ENCODE measurements at regions not wholly inside any gene's neighbourhood (a gene's known extent, or its start where the extent isn't known, plus 50 kb on each side); places are given as distances from the start of the nearest gene placed in this dataset.

- Histone ChIP-seq H3K9me3 (no peaks in the 10 kb centered on the region), H3K4me3 (no peak overlapping the region), H3K27me3 (no peaks in the 10 kb centered on the region), H3K4me1 (no peaks in the 10 kb centered on the region), H3K27ac (no peak overlapping the region), H3K36me3 (no peaks in the 10 kb centered on the region)
- no peak for DNase-seq
- intact Hi-C loops (cut with DNase I; ENCODE audit: low total_unique reads) (no loop called here), in situ Hi-C loops (cut with MboI; ENCODE audit: low sequenced_read_pairs in 4 of 4) (no loop called here)
- ATAC-seq: no peak
- TF ChIP-seq POLR2A (IDR thresholded peaks at IDR 0.05): no peak
- TF ChIP-seq CTCF (IDR thresholded peaks at IDR 0.05 in 4 of 5, conservative IDR thresholded peaks at IDR 0.05 in 1 of 5): no peak
These were observed 196.7 kb upstream of the MTPN start for GRCh38 chr7:136173874-136174273.

GRCh38 chr7:136171233-136171632, 194.1 kb upstream of the MTPN start:
- intact Hi-C loops (cut with DNase I; ENCODE audit: low total_unique reads): no loop called here

GRCh38 chr7:136168821-136169220, 191.7 kb upstream of the MTPN start:
- no peak for TF ChIP-seq POLR2A (IDR thresholded peaks at IDR 0.05)
- TF ChIP-seq CTCF (IDR thresholded peaks at IDR 0.05 in 4 of 5, conservative IDR thresholded peaks at IDR 0.05 in 1 of 5): no peak
- intact Hi-C loops (cut with DNase I; ENCODE audit: low total_unique reads): no loop called here
- no peak overlapping the region for H3K4me3 ChIP-seq
- DNase-seq: no peak
- in situ Hi-C loops (cut with MboI; ENCODE audit: low sequenced_read_pairs in 4 of 4): no loop called here
- ATAC-seq: no peak
- H3K4me1 ChIP-seq: no peaks in the 10 kb centered on the region
- H3K27me3 ChIP-seq: no peaks in the 10 kb centered on the region
- no peak overlapping the region for H3K27ac ChIP-seq
- no peaks in the 10 kb centered on the region for H3K9me3 ChIP-seq
- H3K36me3 ChIP-seq: no peaks in the 10 kb centered on the region

More at GRCh38 chr7:136171233-136171632, 194.1 kb upstream of the MTPN start:
- no peaks in the 10 kb centered on the region for H3K36me3 ChIP-seq
- TF ChIP-seq CTCF (IDR thresholded peaks at IDR 0.05 in 4 of 5, conservative IDR thresholded peaks at IDR 0.05 in 1 of 5) (no peak), POLR2A (IDR thresholded peaks at IDR 0.05) (no peak)
- no peak for DNase-seq
- H3K27ac ChIP-seq: no peak overlapping the region
- H3K4me1 ChIP-seq: no peaks in the 10 kb centered on the region
- in situ Hi-C loops (cut with MboI; ENCODE audit: low sequenced_read_pairs in 4 of 4): no loop called here
- H3K9me3 ChIP-seq: no peaks in the 10 kb centered on the region
- no peaks in the 10 kb centered on the region for H3K27me3 ChIP-seq
- no peak for ATAC-seq
- no peak overlapping the region for H3K4me3 ChIP-seq

GRCh38 chr7:136167991-136168390, 190.8 kb upstream of the MTPN start:
- intact Hi-C loops (cut with DNase I; ENCODE audit: low total_unique reads): no loop called here
- in situ Hi-C loops (cut with MboI; ENCODE audit: low sequenced_read_pairs in 4 of 4): no loop called here
- H3K27ac ChIP-seq: no peak overlapping the region
- no peak for ATAC-seq
- no peaks in the 10 kb centered on the region for H3K9me3 ChIP-seq
- TF ChIP-seq CTCF (IDR thresholded peaks at IDR 0.05 in 4 of 5, conservative IDR thresholded peaks at IDR 0.05 in 1 of 5) (no peak), POLR2A (IDR thresholded peaks at IDR 0.05) (no peak)
- no peak overlapping the region for H3K4me3 ChIP-seq
- no peaks in the 10 kb centered on the region for H3K36me3 ChIP-seq
- H3K4me1 ChIP-seq: no peaks in the 10 kb centered on the region
- DNase-seq: no peak
- no peaks in the 10 kb centered on the region for H3K27me3 ChIP-seq

- ATAC-seq: no peak
- no peaks in the 10 kb centered on the region for H3K9me3 ChIP-seq
- no peak overlapping the region for H3K4me3 ChIP-seq
- in situ Hi-C loops (cut with MboI; ENCODE audit: low sequenced_read_pairs in 4 of 4): no loop called here
- H3K4me1 ChIP-seq: no peaks in the 10 kb centered on the region
- H3K36me3 ChIP-seq: no peaks in the 10 kb centered on the region
- no peak for TF ChIP-seq POLR2A (IDR thresholded peaks at IDR 0.05)
- no peak for TF ChIP-seq CTCF (IDR thresholded peaks at IDR 0.05 in 4 of 5, conservative IDR thresholded peaks at IDR 0.05 in 1 of 5)
- H3K27me3 ChIP-seq: no peaks in the 10 kb centered on the region
- intact Hi-C loops (cut with DNase I; ENCODE audit: low total_unique reads): no loop called here
- no peak for DNase-seq
- H3K27ac ChIP-seq: no peak overlapping the region
These were observed 189.4 kb upstream of the MTPN start for GRCh38 chr7:136166521-136166920.

Measured in gastrocnemius medialis (tissue), 4 donors.